Mammary epithelial cell (primary cell): ENCODE measurements at regions not wholly inside any gene's neighbourhood (a gene's known extent, or its start where the extent isn't known, plus 50 kb on each side); places are given as distances from the start of the nearest gene placed in this dataset.

Experiments used
- CTCF ChIP-seq, 2 donors: IDR thresholded peaks in 1 of 2; conservative IDR thresholded peaks in 1 of 2; 2 replicates each; pipeline ENCODE4 v1.5.1; 2011 to 2012; ENCODE audit warnings: inconsistent platforms in 2 of 2, low read length in 2 of 2, mild to moderate bottlenecking in 2 of 2, control low read depth in 1 of 2, low read depth in 1 of 2; ENCODE audit not compliant: insufficient read depth in 1 of 2; ENCODE audit errors: extremely low read depth in 1 of 2
- EZH2 ChIP-seq: IDR thresholded peaks from 2 replicates; pipeline ENCODE4 v1.6.1; 2012; ENCODE audit warnings: low read length, inconsistent platforms, borderline replicate concordance

DNA sequence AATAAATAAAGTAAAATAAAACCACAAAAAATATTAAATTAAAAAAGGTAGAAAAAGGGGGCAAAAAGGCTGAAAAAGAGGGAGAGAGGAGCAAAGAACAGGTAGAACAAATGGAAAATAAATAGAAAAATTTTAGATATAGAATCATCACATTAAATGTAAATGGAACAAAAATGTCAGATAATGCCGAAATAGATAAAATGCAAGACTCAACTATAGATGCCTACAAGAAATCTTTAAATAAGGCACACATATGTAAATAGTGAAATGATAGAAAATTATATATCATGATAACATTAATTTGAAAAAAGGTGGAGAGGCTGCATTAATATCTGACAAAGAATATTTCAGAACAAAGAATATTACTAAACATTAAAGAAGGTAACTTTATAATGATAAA lies 477.1 kb upstream of the SPRY2 start:
- TF ChIP-seq CTCF (conservative IDR thresholded peaks at IDR 0.05 in 1 of 2, IDR thresholded peaks at IDR 0.05 in 1 of 2; ENCODE audit: extremely low read depth in 1 of 2, insufficient read depth in 1 of 2, low read depth in 1 of 2, low read length in 2 of 2) (no peak), EZH2 (no peak)
